HTR-8/SVneo (cell line): ENCODE measurements at regions not wholly inside any gene's neighbourhood (a gene's known extent, or its start where the extent isn't known, plus 50 kb on each side); places are given as distances from the start of the nearest gene placed in this dataset.

Source experiments
- DNase-seq: peaks from one replicate; pipeline ENCODE4 v3.0.0; 2011; ENCODE audit warnings: low spot score, mixed read lengths; ENCODE audit not compliant: insufficient read length
- FAIRE-seq: peaks from 2 replicates; lab custom pipeline; 2011; peaks lifted over from hg19 to GRCh38; lab: Jason Lieb, UNC

GRCh38 chr4:177568931-177569330 lies 126.7 kb upstream of the AGA start:
- no peak for FAIRE-seq
- DNase-seq = no peak

GRCh38 chr4:177569434-177569833 lies 127.2 kb upstream of the AGA start:
- FAIRE-seq = no peak
- DNase-seq = no peak

DNA sequence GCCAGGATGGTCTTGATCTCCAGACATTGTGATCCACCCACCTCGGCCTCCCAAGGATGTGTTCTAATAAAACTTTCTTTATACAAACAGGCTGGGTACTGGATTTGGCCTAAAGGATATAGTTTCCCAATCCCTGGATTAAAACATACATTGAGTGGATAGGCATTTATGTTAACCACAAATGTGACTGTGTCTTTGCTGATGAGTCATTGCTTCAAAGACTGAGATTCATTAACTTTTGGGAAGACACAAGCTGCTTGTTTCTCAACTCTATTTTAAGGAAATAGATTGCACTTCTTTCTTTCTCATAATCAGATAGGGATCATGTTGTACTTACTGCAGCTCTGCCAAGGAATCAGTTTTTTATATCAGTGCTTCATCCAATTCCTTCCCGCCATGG lies 131.3 kb upstream of the AGA start:
- DNase-seq = peak; percentile 60
- peak; percentile 40 for FAIRE-seq

- FAIRE-seq (no peak), DNase-seq (no peak)
Measured at GRCh38 chr4:177574446-177574845, 132.2 kb upstream of the AGA start.

GRCh38 chr4:177579649-177580048 lies 137.4 kb upstream of the AGA start:
- FAIRE-seq (no peak), DNase-seq (no peak)

GRCh38 chr4:177582992-177583391 lies 140.8 kb upstream of the AGA start:
- FAIRE-seq = no peak
- DNase-seq = no peak

DNA sequence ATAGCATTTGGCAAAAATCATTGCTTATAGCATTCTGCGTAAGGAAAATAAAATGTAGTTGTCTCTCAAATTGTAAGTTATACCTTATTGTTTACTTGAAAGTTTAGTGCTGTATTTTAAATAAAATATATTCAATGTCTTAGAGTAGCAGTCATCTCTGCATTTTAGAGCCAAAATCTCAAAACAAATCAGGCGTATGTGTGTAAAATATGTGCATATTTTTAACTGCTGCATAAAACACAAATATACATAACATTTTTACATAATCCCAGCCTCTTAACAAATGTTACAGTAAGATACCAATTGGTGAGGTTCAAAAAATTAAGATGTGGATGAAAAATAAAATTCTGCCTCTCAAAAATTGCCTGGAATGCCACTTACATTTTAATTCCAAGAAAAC lies 145.8 kb upstream of the AGA start:
- no peak for FAIRE-seq

GRCh38 chr4:177595386-177595785 lies 153.1 kb upstream of the AGA start:
- FAIRE-seq = no peak
- DNase-seq = no peak

More for the DNA sequence above, 145.8 kb upstream of the AGA start:
- DNase-seq = no peak

DNA sequence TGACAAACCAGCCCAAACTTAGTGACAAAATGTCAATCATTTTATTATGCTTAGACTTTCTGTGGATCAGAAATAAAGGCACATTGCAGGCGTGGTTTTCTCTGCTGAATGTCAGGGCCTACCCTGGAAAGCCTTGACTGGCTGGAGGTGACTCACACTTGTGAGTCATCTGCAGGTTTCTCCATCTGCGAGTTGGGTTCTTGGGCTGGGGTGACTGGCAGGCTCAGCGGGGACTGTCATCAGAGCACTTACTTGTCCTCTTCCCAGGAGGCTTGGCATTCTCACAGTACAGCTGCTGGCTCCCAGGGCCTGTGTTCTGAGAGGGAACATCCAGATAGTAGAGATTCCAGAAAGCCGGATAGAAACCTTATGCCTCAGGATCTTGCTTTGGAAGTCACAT lies 153.8 kb upstream of the AGA start:
- DNase-seq = peak; percentile 77
- FAIRE-seq = peak; percentile 89

DNA sequence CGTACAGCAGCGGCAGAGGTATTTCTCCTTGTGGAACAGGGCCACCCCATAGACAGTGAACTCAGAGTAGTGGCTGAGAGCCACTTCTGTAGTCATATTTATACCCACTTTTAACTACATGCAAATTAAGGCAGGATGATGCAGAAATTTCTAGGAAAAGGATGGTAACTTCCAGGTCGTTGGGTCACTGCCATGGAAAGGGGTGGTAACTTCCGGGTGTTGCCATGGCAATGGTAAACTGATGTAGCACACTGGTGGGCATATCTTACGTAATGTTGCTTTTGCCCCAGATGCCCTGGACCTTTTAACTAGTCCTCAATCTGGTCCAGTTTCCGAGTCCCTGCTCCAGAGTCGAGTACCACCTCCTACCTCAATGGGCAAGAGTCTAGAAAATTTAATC lies 154.8 kb upstream of the AGA start:
- FAIRE-seq = no peak
- no peak for DNase-seq

DNA sequence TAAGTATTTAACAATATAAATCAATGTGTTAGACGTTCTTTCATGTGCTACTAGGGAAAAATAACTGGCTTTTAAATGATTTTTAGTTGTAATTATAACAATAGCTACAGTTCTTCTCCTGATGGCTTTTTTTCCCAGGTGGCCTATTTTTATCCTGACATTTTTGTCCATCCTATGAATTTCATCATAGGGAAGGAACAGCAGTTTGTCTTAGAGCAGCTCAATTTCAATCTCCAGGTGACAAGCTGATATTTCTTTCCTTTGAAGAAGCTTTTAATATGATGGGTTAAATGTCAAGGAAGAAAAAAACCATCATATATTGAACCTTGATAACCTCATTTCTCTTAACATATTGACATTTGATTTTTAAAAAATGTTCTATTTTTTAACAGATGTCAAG lies 163.0 kb upstream of the AGA start:
- DNase-seq (no peak), FAIRE-seq (no peak)

GRCh38 chr4:177607111-177607573 lies 164.9 kb upstream of the AGA start:
- no peak for FAIRE-seq
- no peak for DNase-seq

DNA sequence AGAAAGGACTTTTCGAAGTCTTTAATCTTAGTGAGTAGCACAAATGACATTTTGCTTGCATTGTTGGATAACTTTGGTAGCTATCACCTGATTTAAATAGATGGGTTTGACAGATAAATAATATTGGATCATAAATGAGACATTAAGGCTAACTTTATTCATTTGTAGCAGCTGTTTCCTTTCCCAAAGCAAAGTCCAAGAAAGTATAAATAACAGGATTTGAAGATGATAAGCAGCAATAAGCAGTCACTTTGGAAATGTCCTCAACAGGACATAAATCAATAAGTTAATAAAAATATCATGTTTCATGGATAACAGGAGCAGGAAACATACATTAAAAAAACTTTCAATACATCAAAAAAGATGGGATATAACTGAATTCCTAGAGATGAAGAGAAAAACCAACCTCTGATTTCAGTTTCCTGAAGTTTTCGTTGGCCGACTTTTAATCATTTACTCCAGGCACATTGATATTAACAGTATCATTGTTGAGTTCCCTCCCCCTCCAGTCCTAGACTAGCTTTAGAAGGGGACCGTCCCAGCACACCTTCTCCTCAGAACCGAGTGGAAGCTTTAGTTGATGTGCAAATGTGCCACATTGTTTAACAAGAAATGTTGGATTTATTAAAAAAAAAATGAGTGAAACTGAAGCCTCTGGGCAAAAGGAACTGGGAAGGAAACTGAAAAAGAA lies 169.9 kb upstream of the AGA start:
- FAIRE-seq (no peak), DNase-seq (no peak)

DNA sequence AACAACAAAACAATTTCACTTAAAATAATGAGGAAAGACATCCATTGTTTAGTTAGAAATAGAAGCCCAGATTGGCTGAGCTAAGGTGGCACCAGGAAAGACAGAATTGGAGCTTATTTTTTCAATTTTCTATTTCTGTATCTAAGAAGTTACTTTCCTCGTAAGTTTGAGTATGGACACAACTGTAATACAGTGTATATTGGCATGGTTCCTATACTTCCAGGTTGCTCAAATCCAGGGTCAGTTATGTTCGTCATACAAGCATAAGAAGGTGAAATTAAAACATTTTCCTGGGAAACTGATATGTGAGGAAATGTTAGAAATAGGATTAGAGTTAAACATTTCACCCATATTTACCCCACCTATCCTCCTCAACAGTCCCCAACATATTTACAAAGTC lies 170.4 kb upstream of the AGA start:
- FAIRE-seq = no peak

GRCh38 chr4:177632481-177632880 lies 190.2 kb upstream of the AGA start:
- FAIRE-seq = no peak
- DNase-seq = no peak

More for the DNA sequence above, 170.4 kb upstream of the AGA start:
- DNase-seq = no peak

DNA sequence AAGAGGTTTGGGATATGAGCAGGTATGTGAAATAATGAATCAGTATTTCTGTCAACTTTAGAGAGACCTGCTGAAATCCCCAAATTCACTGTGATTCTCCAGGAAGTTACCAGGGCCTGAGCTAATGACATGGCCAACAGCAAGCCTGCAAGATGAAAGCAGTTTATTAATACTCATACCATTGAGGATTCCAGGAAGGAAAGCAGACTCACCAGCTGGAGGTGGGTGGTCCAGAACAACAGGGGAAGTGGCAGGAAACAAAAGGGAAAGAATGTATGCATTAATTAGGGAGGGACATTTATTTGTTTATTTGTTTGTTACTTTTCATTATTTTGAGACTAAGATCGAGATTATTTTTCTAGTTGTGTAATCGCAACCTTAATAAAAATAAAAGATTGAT lies 196.6 kb upstream of the AGA start:
- FAIRE-seq (no peak), DNase-seq (no peak)

DNA sequence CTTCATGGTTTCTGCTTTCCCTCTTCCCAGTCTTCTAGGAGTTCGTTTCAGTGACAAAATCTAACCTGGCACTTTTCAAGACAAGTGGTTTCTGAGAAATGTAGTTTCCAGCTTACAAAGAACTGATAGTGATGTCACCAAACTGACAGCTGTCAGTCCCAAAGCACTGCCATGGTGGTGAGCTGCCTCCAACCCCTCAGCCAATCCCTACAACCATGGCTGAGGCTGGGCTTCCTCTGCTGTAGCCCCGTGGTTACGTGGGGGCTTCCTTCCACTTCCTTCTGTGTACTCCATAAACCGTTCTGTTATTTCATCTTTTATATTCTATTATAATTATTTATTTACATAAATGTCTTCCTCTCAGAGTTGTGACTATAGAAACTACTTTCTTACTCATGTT lies 198.6 kb upstream of the AGA start:
- no peak for DNase-seq
- FAIRE-seq = no peak

GRCh38 chr4:177660223-177660622 lies 218.0 kb upstream of the AGA start:
- no peak for DNase-seq
- no peak for FAIRE-seq

DNA sequence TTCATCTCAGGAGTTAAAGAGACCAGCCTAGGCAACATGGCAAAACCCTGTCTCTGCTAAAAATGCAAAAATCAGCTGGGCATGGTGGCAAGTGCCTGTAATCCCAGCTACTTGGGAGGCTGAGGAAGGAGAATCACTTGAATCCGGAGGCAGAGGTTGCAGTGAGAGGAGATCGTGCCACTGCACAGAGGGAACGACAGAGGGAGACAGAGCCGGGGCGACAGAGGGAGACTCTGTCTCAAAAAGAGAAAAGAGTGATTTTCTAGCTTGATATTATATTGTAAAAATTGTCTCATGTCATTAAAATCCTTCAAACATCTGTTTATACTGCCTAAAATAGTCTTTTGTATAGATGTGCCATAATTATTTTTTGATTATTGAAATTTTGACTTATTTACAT lies 225.4 kb upstream of the AGA start:
- FAIRE-seq = no peak
- no peak for DNase-seq

GRCh38 chr4:177671387-177671786 lies 229.2 kb upstream of the AGA start:
- DNase-seq (no peak), FAIRE-seq (no peak)

- FAIRE-seq (no peak), DNase-seq (no peak)
Measured at GRCh38 chr4:177671845-177672244, 229.6 kb upstream of the AGA start.

DNA sequence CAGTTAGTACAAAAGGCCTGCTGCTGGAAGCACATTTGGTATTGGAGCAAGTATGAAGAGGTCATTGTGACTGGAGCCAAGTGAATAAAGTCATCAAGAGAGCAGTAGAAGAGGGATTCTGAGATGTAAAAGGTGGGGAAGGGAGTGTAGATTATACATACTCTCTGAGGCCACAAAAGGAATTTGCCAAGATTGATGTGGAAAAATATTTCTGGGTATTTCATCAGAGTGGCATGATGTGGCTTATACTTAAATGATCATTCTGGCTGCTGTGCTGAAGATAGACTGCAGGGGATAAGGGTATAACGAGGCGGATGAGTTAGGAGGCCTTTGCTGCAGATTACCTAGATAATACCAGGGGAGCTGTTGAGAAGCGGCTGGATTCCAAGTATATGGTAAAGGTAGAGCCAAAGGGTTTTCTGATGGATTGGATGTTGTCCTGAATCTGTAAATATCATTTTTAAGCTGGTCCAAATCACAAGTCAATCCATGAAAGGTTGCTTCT lies 231.8 kb upstream of the AGA start:
- FAIRE-seq (no peak), DNase-seq (no peak)
